ENCODE measurements at regions not wholly inside any gene's neighbourhood (a gene's known extent, or its start where the extent isn't known, plus 50 kb on each side); places are given as distances from the start of the nearest gene placed in this dataset.

DNA sequence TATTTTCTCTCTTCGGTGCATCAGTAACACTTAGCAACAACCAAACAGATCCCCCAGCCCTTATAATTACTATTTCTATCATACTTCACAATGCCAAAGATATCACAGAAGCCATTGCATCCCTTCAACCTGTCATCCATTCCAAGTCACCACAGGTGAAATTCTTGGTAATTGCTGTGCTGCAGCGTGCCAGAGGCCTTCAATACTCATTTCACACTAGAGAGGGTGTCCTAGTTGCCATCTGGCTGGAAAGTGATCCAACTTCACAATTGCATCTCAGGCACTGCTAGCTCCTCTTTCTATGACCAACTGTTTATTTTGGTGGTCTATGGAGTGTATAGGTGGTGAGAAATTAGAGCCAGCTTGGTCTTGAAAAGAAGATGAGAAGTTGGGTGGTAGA is 131.2 kb downstream of the NUP35 start:
- no peaks in the 10 kb centered on the region for H3K9me3 ChIP-seq
- TF ChIP-seq, protein P1, sequence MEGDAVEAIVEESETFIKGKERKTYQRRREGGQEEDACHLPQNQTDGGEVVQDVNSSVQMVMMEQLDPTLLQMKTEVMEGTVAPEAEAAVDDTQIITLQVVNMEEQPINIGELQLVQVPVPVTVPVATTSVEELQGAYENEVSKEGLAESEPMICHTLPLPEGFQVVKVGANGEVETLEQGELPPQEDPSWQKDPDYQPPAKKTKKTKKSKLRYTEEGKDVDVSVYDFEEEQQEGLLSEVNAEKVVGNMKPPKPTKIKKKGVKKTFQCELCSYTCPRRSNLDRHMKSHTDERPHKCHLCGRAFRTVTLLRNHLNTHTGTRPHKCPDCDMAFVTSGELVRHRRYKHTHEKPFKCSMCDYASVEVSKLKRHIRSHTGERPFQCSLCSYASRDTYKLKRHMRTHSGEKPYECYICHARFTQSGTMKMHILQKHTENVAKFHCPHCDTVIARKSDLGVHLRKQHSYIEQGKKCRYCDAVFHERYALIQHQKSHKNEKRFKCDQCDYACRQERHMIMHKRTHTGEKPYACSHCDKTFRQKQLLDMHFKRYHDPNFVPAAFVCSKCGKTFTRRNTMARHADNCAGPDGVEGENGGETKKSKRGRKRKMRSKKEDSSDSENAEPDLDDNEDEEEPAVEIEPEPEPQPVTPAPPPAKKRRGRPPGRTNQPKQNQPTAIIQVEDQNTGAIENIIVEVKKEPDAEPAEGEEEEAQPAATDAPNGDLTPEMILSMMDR (IDR thresholded peaks at IDR 0.05): no peak
- no peak for TF ChIP-seq POLR2A (IDR thresholded peaks at IDR 0.05)
- intact Hi-C loops (cut with DNase I): no loop called here
- H3K27me3 ChIP-seq: no peaks in the 10 kb centered on the region
- DNase-seq: no peak
- no peaks in the 10 kb centered on the region for H3K4me1 ChIP-seq
- no peak overlapping the region for H3K4me3 ChIP-seq (replicated peaks in 1 of 3)
- 82 to 88% methylated on average over 2 of the region's 2 CpGs for WGBS, 2 donors
- H3K27ac ChIP-seq: no peak overlapping the region
- no peaks in the 10 kb centered on the region for H3K36me3 ChIP-seq

DNA sequence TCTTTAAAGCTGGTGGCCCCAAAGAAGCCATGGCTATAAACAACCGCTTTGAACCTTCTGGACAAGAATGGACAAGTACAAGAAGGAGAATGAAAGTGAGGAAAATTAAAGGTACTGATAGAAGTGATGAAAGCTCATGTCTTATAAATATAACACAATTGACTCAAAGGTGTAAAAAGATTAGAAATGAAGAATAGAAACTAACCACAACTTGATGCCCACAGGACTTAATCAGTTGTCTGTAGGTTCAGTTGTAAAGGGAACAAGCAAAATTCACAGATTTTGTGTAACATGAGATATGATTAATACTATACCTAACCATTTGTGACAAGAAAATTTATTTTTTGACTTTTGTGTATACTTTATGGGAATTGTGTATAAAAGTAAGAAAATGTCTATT is 135.7 kb downstream of the NUP35 start:
- WGBS, 2 donors: 89% methylated on average over 1 of the region's 1 CpG
- no peak for TF ChIP-seq POLR2A (IDR thresholded peaks at IDR 0.05)
- TF ChIP-seq, protein P1 (IDR thresholded peaks at IDR 0.05): no peak
- Histone ChIP-seq H3K4me1 (no peaks in the 10 kb centered on the region), H3K36me3 (no peaks in the 10 kb centered on the region), H3K27me3 (no peaks in the 10 kb centered on the region), H3K4me3 (replicated peaks in 1 of 3) (no peak overlapping the region), H3K9me3 (no peaks in the 10 kb centered on the region), H3K27ac (no peak overlapping the region)
- intact Hi-C loops (cut with DNase I): no loop called here
- no peak for DNase-seq

DNA sequence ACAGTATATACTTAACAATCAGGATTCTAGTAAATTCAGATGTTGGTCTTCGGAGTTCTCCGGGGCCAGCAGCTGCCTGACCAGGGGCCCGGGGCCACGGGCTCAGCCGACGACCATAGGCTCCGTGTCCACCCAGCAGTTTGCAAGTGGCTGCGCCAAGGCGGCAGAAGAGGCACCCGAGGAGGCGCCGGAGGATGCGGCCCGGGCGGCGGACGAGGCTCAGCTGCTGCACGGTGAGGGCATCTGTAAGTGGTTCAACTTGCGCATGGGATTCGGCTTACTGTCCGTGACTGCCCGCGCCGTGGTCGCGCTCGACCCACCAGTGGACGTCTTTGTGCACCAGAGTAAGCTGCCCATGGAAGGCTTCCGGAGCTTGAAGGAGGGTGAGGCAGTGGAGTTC is 136.3 kb downstream of the NUP35 start:
- no peak for DNase-seq
- no peak overlapping the region for H3K4me3 ChIP-seq (replicated peaks in 1 of 3)
- H3K27ac ChIP-seq: no peak overlapping the region
- H3K4me1 ChIP-seq: no peaks in the 10 kb centered on the region
- 92 to 97% methylated on average over 29 of the region's 29 CpGs for WGBS, 2 donors
- H3K9me3 ChIP-seq: no peaks in the 10 kb centered on the region
- H3K27me3 ChIP-seq: no peaks in the 10 kb centered on the region
- intact Hi-C loops (cut with DNase I): no loop called here
- H3K36me3 ChIP-seq: no peaks in the 10 kb centered on the region
- TF ChIP-seq POLR2A (IDR thresholded peaks at IDR 0.05): no peak
- TF ChIP-seq, protein P1 (IDR thresholded peaks at IDR 0.05): no peak

DNA sequence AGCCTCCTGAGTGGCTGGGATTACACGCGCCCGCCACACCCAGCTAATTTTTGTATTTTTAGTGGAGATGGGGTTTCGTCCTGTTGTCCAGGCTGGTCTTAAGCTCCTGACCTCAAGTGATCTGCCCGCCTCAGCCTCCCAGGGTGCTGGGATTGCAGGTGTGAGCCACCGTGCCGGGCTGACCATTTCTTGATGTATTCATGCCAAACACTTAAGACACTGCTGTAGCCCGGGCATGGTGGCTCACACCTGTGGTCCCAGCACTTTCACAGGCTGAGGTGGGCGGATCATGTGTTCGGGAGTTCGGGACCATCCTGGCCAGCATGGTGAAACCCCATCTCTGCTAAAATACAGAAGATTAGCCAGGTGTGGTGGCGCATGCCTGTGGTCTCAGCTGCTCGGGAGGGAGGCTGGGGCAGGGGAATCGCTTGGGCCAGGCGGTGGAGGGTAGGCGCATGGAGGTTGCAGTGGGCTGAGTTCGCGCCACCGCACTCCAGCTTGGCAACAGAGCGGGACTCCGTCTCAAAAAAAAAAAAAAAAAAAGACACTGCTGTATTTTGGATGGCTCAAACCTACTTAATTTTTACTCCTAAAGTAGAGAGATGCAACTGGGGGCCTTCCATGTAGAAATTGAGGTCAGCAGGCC is 140.8 kb downstream of the NUP35 start:
- 94 to 96% methylated on average over 17 to 21 of the region's 21 CpGs for WGBS, 2 donors
- intact Hi-C loops (cut with DNase I): no loop called here
- no peak for DNase-seq
- H3K4me3 ChIP-seq (replicated peaks in 1 of 3): no peak overlapping the region
- H3K36me3 ChIP-seq: no peaks in the 10 kb centered on the region
- no peak overlapping the region for H3K27ac ChIP-seq
- no peaks in the 10 kb centered on the region for H3K4me1 ChIP-seq
- H3K9me3 ChIP-seq: no peaks in the 10 kb centered on the region
- no peak for TF ChIP-seq POLR2A (IDR thresholded peaks at IDR 0.05)
- TF ChIP-seq, protein P1 (IDR thresholded peaks at IDR 0.05): no peak
- H3K27me3 ChIP-seq: no peaks in the 10 kb centered on the region

DNA sequence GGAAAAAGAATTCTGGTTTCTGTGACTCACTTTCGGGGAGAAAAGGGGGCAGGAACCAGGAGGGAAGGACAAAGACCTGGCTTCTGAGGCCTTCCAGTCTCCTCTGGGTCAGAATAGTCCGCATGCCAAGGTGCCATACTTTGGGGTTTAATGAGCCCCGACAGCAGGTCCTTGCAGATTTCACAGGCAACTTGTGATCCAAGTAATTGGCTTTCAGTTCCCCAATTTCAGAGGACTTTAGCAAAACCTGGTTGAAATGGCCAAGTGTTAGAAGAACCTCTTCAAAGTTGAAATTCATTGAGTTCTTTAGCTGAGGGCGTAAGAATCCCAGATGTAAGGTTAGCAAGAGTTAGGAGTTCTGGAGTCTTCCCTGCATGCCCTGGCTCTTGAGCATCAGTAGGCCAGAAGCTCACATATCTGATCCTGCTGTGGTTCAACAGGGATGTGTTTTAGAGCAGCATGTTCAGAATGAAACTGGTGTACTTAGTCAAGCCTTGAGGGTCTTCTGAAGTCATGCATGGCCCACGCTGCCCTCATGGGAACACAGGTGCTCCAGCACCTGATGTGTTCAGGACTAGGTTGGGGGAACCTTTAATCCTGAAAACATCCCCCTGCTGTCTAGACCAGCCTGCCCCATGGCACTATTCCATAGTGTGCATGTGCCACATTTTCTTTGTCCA is 143.0 kb downstream of the NUP35 start:
- Histone ChIP-seq H3K9me3 (no peaks in the 10 kb centered on the region), H3K27ac (no peak overlapping the region), H3K4me3 (replicated peaks in 1 of 3) (no peak overlapping the region), H3K27me3 (no peaks in the 10 kb centered on the region), H3K4me1 (no peaks in the 10 kb centered on the region), H3K36me3 (no peaks in the 10 kb centered on the region)
- TF ChIP-seq, protein P1 (IDR thresholded peaks at IDR 0.05): no peak
- no peak for TF ChIP-seq POLR2A (IDR thresholded peaks at IDR 0.05)
- intact Hi-C loops (cut with DNase I): no loop called here
- 87 to 95% methylated on average over 5 of the region's 5 CpGs for WGBS, 2 donors
- DNase-seq: no peak

Data from thyroid gland (tissue), 4 donors.